HG02759 (cell line): ENCODE measurements at regions not wholly inside any gene's neighbourhood (a gene's known extent, or its start where the extent isn't known, plus 50 kb on each side); places are given as distances from the start of the nearest gene placed in this dataset.
"Not testable (repeated sequence)": the region's sequence is repeated elsewhere in the genome, so short reads cannot be mapped to it uniquely, and the experiment has no call there.

Experiments
- ATAC-seq: cut with Tn5 transposase; IDR thresholded peaks from one replicate; pipeline ENCODE4 v1.9.1; 2021; ENCODE audit warnings: mild to moderate bottlenecking, moderate library complexity; ENCODE audit not compliant: unreplicated experiment

DNA sequence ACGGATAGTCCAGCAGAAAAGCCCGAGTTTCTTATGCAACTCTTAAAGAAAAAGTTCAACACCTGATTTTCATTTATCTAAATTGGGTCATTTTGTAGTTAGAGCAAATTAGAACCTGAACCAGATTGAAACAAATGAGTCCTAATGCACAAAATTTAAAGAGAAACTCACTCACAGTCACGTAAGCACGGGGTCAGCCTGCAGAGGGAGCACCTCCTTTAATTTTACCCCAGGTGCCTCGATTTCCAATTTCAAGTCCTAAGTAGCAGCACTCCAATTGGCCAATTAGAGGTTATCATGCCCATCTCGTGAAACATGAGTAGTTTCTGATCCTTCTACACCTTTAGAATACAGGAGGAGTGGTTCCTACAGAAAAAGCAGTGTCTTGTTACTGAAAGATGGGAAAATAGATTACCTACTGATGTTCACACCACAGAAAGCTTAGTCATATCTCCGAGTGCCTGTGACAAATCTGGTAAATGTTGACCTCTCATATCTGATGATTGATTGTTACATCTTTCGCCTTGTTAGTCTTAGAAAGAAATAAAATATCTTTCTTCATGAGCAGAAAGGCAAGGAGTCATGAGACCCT lies 1929.8 kb upstream of the LRRTM1 start:
- no peak for ATAC-seq

DNA sequence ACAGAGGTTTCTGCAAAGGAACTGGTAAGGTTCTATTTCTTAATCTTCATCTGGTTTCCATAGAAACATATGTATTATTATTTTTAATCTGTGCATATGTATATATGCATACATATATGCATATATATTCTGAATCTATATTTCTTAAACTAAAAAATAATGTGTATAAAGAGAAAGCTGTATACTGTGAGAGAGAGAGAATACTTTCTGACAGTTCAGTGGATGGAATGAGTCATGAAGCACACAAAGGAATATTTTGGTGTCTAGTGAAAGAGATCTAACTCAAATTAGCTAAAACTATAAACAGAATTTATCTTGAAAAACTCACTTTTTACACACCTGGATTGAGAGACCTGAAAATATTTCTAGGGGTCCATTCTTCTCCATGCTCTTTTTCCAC lies 1929.3 kb upstream of the LRRTM1 start:
- no peak for ATAC-seq

DNA sequence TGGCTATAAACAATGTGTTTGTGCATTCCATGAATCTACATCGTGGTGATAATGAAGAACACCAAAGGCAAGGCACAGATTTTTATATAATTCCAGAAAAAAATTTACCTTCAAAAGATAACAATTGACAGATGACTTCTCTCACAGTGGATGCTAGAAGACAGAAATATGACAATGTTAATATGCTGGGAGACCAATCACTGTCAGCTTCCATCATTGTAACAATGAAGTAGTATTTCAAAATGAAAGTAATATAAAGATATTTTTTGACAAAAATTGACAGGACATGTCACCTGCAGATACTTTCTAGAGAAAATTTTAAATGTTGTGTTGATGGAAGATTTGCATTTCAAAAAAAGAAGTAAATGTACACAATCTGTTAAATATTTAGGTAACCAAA lies 1925.9 kb upstream of the LRRTM1 start:
- ATAC-seq, result no peak

DNA sequence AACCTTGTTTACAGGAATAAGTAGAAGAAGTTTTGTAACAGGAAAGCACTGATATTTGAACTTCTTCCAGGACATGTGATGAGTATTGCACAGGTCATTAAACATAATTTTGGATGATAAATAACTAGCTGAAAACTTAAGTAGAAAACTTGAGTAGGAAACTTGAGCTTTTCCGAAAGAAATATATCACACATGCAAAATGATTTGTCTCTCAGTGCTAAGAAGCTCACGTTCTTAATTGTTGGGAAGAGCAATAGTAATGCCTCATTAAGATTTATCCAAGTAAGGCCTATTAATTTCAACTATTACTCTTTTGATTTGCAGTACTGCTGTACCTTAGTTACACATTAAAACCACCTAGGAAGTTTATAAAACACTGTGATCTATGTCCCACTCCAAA lies 1921.9 kb upstream of the LRRTM1 start:
- ATAC-seq, result no peak

DNA sequence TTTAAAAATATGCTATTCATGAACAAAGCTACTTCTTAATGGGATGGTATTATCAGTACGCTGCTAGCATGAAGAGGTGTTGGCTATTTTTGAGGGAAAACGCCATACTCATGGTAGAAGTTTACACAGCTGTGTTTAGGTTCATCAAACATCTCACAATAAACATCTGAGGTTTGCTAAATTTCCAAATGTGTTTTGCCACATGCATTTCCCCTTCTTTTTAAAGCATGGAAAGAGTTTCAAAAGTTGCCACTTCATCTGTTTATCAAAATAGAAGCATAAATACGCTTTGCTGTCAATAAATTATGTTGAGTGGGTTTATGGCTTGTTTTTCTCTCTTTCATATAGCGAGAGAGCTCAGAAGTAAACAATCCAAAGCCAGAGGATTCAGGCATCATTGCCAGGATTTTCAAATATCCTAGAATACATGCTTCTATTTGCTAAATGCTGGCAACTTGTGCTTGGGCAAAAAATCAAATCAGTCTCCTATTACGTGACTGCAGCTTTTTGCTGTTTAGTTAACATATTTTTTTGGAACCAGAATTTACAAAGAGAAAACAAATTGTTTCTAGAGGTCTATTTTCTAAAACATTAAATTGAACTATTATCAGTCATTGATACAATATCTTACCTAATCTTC lies 1919.9 kb upstream of the LRRTM1 start:
- no peak for ATAC-seq

DNA sequence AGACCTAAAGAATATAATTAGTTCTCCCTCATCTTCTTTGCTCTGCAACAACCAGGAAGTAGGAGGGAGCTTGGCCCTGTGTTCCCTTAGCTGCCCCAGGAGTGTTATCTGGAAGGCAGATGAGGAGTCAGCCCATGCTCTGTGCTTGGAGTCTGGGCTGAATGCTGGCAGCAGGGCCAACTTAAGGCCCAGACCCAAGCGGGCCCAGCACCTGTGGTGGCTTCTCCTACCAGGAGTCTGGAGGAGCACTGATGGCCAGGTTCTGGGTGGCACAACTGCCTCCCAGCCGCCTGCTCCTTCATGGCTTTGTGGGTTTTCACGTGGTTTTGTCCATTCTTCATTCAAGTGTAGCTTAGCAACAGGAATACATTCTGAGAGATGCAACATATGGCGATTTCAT lies 1910.7 kb upstream of the LRRTM1 start:
- ATAC-seq, result no peak

DNA sequence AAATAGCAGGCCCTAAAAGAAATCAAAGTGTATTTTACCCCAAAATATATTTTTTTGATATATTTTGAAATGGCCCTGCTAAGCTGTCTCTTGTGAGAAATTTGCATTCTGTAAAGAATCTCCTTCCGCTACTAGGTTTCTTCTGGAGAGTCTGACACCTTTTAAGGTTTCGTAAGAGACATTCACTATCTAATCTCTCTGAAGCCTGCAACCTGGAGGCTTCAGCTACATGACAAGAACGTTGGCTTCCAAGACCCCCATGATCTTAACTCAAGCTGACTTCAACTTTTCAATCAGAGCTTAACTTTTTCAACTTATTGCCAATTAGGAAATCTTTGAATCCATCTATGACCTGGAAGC lies 1894.9 kb upstream of the LRRTM1 start:
- ATAC-seq, result no peak

DNA sequence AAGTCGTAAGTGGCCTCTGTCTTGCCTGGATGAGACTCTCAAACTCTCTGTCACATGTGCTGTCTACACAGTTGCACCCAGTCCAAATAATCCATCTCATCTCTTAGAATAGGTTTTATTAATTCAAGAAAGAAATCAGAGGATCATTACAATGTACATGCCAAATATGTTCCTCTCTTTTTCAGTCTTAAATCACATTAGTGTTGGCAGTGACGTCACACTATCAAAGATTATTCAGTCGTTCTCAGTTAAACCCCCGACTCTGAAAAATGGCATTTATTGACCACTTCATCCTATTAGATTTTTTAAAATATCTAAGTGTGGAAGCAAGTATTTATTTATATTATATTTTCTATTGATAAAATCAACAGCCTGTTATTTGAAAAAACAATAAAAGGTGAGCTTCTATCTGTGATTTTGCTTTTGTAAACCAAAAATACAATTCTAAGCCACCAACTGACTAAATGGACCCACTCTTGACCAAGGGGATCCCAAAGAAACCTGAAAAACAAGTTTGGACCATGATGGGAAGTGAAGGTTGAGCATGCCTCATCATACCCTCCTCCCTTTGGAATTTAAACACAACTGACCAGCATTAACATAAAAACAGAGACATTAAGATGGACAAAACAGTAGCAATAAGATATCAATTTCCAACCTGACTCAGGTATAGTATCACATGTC lies 1894.4 kb upstream of the LRRTM1 start:
- ATAC-seq, result no peak

DNA sequence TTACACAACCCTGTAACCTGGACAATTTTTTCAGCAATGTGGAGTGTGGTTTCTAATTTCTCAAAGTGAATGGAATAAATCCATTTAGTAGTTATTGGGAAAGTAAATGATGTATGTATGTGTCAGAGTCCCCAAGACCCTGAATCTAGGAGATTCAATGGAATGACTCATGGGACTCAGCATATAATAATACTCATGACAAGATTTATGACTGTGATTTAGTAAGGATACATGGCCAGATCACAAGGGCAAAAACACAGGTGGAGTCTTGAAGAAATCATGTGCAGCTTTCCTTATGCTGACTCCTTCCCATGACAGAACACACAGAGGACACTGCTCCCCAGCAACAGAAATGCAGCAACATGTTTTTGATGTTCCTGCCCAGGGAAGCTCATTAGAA lies 1877.7 kb upstream of the LRRTM1 start:
- ATAC-seq, result no peak

DNA sequence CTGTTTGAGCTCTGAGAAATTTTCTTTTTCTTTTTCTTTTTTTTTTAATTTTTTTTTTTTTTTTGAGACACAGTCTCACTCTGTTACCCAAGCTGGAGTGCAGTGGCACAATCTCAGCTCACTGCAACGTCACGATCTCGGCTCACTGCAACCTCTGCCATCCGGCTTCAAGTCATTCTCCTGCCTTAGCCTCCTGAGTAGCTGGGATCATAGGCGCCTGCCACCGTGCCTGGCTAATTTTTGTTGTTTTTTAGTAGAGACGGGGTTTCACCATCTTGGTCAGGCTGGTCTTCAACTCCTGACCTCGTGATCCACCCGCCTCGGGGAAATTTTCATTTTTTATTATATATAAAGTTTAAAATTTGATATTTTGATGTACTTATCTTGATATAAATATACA lies 1870.7 kb upstream of the LRRTM1 start:
- not testable (repeated sequence) for ATAC-seq

DNA sequence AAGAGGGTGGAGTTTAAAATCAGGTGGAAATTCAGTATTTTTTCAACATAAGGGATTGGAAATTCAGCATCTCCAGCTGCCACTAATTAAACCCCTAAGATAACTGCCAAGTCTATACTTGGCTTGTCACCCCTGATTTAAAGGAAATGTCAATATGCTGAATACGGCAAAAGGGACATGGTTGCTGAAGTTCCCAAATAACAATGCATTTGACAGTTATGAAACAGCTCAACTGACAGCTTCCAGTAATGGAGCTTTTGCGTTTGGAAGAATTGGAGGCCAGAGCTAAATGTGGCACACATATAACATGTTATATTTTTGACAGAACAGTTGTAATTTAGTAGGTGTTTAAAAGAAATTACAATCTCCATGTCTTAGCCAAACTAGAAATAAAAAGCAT lies 1867.9 kb upstream of the LRRTM1 start:
- no peak for ATAC-seq

DNA sequence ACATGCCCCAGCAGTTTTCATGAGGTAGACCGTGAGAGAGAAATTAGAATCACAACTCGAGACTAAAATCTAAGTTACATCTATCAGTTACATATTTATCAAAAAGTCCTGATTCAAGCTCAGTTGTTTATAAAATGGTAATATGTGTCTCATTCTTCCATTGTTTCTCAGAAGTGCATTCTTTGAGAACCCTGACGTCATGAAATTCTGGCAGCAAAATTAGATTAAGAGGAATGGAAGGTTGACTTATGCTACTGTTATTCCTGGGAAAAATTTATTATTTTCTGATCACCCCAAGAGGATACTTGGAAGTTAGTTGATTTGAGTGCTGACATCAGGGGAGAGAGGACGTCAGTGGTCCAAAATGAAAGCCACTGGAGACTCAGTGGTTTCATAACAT lies 1864.8 kb upstream of the LRRTM1 start:
- ATAC-seq, result no peak

DNA sequence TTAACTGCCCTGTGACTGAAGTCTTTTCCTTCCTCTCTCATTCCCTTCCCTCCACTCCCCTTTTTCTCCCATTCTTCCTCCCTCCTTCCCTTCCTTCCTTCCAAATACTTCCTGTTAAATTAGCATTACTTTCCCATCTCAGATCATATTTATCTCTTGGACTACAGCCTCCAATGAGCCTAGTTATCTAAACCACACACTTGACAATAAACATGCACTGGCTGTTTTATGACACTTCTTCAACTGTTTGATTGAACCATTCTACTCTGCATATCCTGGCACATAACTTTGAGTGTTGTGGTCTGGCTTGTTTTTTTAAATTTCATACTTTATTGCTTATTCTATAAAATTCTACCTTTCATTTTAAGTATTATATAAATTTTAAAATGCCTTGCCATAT lies 1860.8 kb upstream of the LRRTM1 start:
- ATAC-seq, result no peak

DNA sequence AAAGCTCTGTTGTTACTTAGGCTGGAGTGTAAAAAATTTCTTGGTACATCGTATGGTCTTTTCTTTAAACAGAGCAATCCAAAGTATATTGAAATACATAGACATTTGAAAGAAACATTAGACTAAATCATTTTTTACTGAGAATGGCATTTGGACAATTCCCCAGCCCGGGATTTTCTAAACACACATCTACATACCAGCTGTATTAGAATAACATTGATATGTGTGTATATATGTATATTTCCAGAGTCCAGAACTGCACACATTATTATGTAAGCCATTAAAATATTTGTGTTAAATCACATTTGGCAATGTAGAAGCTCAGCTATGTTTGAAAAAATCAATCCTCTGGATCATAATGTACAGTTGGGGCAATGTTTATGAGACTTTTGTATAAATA lies 1853.6 kb upstream of the LRRTM1 start:
- no peak for ATAC-seq

DNA sequence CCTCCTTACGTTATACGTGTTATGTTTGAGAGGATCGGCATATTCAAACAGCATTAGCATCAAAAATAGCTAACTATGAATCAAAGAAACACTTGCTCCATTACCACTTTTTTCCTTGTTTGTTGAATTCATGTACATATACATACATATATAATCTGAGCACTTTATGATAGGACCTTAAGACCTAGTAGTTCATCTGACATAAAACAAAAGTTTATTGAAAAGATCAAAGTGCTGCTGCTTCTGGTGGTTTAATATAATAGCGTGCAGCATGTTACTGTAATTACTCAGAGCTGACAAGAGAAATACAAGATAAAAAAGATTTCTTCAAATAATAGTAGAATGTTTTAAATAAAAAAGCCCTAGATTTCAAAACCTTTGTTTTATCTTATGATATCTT lies 1850.9 kb upstream of the LRRTM1 start:
- no peak for ATAC-seq

DNA sequence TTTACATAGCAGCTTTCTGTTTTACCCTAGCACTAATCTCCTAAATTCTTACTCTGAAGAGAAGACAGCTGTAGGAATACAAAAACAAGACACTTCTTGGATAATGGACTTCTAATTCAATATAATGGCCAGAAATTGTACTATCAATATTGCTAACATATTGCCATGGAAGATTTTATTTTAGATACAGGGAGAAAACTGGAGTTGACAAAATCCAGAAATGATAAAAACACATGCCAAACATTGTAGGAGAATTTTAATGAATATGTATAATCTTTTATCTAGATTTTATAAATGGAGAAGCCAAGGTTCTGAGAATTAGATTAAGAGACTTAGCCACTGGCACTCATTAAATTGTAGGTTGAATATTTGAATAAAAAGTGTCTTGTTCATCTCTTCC lies 1838.8 kb upstream of the LRRTM1 start:
- ATAC-seq, result no peak

DNA sequence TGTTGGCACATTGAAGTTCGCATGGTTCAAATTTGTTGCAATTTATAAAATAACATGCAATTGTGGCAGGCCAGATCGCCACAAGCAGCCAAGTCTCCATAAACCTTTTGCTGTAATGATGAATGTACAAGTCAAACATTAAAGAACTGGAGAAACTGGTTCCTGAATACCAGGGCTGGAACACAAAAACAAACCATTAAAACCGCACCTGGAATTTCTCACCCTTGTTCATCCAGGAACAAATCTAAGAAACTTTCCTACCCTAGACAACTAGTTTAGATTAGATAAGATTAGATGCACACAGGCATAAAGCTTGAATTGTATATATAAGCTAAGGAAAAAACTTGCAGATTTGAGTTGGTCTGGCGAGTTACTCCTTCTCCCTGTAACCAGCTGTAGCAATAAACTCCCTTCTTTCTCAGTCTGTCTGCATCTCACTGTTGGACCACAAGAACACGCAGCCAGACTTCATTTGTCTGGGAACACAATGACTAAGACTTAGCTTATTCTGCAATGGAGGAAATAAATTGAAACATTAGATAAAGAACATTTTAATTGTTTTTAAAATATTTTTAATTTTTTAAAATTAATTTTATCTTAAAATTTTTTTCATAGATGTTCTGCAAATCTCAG lies 1835.5 kb upstream of the LRRTM1 start:
- ATAC-seq, result no peak

DNA sequence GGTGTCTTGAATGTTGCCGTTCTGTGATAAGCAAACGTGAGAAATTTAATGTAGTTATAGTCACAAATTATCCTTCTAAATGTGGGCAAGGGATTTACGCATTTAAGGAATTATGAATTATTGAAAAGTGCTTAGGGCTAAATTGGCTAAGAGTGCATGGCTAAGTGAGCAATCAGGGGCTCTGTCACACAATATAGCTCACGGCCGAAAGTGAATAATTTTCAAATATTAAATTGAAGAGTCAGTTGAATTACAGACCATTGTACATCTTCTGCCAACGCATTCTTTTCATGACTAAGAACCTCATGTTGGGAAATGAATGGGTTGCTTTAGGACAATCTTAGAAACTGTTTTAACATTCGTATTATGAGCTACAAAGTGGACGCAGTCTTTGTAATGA lies 1832.9 kb upstream of the LRRTM1 start:
- ATAC-seq, result no peak

DNA sequence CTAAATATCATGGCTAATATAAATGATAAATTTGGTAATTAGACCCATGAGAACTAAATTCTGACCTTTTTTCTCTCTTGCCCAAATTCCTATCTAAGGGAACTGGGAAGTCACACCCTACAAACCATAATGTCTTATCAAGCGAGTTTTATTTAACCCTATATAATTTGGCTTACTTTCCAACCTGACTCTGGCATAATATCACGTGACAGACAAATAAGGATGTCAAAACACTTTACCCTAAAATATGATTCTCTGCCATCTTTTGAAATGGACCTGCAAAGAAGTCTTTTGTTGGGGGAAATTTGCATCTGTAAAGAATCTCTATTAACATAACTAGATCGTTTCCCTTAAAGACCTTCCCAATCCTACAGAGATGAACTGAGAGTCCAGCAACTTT lies 1823.5 kb upstream of the LRRTM1 start:
- no peak for ATAC-seq

DNA sequence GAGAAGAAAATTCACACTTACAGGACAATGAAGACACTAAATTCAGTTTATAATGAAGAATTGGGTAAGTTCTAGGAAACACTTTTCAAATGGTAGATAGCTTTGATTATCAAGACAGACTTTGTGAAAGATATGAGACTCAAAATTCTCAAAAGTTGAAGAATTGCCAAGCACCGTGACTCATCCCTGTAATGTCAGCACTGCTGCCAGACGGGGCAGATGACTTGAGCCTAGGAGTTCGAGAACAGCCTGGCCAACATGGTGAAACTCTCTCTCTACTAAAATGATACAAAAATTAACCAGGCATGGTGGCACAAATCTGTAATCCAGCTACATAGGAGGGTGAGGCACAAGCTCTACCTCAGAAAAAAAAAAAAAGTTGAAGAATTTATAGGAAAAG lies 1820.1 kb upstream of the LRRTM1 start:
- no peak for ATAC-seq

DNA sequence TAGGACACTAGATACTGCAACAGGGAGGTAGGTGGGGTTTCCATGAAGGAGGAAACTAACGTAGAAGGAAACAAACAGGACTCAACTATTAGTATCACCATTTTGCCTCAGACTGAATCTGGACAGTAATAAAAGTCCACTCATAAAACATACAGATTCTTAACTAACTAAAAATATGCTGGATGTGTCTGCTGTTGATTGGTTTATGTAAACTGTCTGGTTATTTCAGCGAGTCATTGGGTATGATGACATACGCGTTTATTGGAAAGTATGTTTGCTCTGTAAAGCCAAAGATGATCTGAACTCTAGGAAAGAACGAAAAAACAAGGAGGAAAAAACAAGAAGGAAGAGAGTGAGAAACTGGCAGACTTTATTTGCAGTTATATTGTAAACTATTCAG lies 1816.1 kb upstream of the LRRTM1 start:
- ATAC-seq, result no peak

DNA sequence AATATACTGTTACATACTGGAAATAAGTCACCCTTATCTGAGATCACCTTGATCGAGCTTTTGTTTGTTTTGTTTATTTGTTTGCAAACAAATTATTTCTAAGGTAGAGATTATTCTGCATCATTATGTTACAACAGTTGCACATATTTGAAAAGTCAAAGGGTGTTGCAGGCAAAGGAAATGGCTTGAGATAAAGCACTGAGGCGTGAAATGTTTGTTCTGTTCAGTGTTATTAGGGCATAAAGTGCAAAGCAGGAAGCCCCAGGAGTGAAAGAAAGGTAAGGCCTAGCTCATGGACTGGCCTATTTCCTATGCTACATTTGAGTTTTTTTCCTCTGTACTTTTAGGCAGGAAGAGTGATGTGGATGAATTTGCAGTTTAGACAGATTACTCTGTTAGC lies 1815.6 kb upstream of the LRRTM1 start:
- ATAC-seq, result no peak
